HG02798 (cell line): ENCODE measurements at regions not wholly inside any gene's neighbourhood (a gene's known extent, or its start where the extent isn't known, plus 50 kb on each side); places are given as distances from the start of the nearest gene placed in this dataset.

Experiments
- ATAC-seq: cut with Tn5 transposase; IDR thresholded peaks from one replicate; pipeline ENCODE4 v1.9.1; 2021; ENCODE audit warnings: mild to moderate bottlenecking; ENCODE audit not compliant: unreplicated experiment, poor library complexity

DNA sequence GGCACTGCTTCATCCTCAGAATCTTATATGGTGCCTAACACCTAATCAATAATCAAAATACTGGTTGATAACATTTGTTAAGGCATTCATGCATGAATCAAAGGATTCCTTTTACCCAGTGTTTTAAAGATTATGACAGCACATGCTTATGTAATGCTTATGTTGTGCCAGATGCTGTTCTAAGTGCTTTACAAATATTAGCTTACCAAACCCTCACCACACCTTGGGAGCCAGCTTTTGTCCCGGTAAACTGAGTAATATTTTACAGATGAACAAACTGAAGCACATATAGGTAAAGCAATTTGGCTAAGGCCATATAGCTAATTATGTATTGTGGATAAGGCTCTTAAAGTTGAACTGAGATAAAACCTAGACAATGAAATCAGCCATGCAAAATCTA, 209.2 kb downstream of the ALX1 start:
- ATAC-seq = no peak

DNA sequence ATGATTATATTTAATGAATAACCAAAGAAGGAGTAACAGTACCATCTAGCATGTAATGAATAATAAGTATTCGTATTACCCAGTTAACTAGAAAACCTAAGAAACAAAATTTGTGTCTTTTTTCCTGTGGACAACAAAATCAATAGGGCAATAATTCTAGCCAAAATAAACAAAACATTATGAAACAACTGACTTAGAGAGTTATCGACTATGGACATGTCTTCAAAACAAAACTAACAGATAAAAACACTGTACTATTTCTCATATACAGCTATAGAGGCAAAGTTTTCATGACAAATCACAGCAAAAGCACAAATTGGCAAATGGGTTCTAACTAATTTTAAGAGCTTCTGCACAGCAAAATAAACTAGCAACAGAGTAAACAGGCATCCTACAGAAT, 224.1 kb downstream of the ALX1 start:
- no peak for ATAC-seq

DNA sequence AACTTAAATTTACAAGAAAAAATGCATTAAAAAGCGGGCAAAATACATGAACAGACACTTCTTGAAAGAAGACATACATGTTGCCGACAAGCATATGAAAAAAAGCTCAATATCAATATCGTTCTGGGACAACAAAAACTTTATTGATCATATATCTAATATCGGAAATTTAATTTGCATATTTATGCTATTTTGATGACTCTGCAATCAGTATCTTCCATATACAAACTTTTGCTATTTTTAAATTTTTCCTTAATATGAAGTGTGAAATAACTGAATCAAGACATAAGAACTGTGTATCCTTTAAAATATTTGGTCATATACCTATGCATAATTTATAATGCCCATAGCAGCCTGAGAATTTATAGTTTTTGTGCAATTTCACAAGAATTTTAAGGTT, 224.6 kb downstream of the ALX1 start:
- ATAC-seq = no peak

DNA sequence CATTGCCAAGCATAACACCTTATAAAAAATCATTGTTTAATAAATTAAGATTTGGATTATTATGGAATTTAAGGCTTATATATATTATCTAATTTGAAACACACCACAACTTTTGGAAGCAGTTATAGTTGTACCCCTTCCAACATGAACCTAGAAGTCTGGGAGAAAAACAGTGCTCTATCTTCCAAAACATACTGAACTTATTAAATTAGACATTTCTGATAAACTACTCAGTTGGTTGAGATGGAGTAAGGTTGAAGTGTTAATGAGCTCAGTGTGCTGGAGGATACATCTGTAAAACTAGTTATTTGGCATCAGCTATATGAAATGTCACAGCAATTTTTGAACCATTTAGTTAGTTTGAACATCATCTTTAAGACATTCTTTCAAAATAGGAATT, 227.4 kb downstream of the ALX1 start:
- ATAC-seq = no peak

- ATAC-seq = peak; percentile 26
These were observed 229.2 kb downstream of the ALX1 start for GRCh38 chr12:85509081-85509856.

GRCh38 chr12:85509857-85510256, 229.8 kb downstream of the ALX1 start:
- ATAC-seq = peak; percentile 86

- ATAC-seq = no peak
These were observed 236.0 kb downstream of the ALX1 start for GRCh38 chr12:85516039-85516438.

- ATAC-seq = no peak
These were observed 236.8 kb downstream of the ALX1 start for GRCh38 chr12:85516667-85517325.

DNA sequence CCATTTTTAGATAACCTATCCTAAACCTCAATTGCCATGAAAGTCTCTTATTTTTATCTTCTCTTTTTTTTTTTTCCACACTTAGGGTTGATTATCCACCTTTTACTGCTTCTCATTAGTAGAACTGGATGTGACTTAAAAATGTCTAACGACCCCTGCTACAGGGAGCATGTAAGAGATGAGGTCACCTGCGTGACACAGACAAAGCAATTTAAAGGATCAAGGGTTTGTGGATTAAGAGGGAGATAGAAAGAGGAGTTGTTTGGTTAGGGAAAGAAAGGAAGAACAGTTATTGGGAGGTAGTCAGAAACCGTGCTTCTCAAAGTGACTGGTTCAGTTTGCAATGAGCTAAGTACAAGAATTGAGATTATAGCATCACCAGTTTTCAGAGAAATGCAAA, 239.1 kb downstream of the ALX1 start:
- no peak for ATAC-seq

DNA sequence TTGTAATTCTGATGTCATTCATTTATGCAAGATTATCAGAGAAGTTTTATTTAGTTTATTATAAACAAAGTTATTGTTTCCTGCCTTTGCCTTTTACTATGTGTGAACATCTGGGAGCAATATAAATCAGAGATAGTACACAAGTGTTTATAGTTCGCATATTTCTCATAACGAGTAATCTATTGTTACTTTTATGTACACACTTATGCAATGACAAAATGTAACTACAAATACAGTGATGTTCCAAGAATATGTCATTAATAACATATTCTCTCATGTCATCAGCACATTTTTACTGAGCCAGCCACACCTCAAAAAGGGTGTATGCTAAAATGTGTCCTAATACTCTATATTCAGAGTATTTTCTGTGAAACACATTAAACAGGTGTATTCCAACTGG, 243.2 kb downstream of the ALX1 start:
- no peak for ATAC-seq

DNA sequence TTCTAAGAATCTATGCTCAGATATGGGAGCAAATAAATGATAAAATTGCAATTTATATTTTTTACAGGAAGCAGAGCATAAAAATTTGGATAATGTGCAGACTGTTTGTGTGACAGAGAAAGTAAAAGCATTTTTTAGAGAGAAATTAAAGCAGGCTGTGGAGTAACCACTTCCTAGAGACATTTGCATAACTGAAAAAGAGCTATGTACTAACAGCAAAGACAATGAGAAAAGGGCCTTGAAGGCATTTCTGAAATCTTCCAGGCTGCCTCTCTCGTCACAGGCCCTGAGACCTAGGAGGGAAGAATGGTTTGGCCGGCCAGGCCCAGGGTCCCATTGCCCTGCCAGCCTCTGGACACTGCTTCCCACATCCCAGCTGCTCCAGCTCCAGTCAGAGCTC, 247.2 kb downstream of the ALX1 start:
- peak; percentile 80 for ATAC-seq

GRCh38 chr12:85529896-85530295, 249.9 kb downstream of the ALX1 start:
- no peak for ATAC-seq

DNA sequence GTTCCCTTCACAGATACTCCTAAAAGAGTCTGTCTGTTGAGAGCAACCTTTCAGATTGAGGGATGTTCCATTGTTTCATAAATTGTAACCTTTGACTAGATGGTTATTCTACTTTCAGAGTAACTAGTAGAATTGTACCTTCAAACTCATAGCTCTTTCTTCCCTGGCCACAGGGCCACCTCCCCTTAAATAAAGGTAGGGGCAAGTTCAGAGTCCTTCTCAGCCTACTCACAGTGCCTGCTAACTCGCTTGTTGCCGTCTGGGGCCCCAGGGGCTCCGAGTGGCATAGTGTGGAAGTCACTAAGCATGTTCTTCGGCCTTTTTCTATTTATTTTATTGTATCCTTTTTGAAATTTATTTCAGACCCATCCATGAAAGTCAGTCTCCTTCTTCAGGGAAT, 250.4 kb downstream of the ALX1 start:
- no peak for ATAC-seq

DNA sequence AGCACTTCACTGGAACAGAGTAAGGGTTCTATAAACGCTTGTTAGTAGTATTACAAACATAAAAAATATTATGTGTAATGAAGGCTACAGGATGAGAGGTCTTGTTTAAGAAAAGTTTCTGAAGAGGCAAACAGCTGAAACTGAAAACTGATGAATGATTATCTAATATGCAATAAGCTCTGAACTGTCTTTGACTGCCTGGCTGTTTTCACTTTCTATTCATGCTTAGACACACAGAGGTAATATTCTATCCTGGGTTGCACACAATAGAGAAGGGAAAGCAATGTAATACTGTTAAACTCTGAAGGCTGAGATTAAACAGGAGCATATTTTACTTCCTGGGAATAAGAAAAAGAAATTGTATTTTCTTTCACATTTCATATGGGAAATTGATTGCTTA, 251.3 kb downstream of the ALX1 start:
- peak; percentile 92 for ATAC-seq

DNA sequence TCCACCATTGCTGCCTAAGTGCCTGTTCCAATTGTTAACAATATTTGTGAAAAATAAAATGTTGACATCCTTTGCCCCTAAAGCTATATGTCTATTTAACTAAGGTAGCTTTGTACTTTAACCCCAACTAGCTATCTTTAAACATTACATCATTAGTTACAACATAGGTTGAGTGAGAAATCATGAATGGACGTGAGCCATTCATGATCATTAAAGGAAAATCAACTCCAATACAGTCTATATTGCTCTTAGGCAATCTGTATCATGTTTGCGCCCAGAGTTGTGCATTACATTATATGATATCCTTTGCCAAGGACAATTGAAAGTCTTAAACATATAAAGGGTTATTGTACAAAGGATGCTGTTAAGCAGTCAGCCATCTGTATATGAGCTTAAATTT, 269.6 kb downstream of the ALX1 start:
- no peak for ATAC-seq

DNA sequence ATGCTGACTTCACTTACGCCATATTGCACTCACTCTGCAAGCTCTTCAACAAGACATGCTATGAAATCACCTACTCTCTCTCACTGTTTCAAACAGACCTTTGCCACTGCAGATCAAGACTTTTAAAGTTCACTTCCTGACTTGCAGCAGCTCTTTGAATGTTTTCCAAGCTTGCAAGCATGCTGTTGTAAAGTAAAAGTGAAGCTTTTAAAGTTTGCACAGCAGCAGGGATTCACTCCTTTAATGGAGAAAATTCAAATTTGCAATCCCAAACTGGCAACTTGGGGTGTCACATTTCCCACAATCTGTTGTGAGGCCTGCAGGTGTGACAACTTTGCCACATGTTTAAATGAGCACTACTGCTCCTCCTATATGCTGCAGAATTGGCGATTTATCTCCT, 270.9 kb downstream of the ALX1 start:
- ATAC-seq = no peak

- ATAC-seq = no peak
These were observed 272.4 kb downstream of the ALX1 start for GRCh38 chr12:85552461-85552860.

GRCh38 chr12:85557850-85558249, 277.8 kb downstream of the ALX1 start:
- ATAC-seq = no peak

- ATAC-seq = peak; percentile 39
These were observed 277.5 kb downstream of the RASSF9 start for GRCh38 chr12:85558684-85559083.

DNA sequence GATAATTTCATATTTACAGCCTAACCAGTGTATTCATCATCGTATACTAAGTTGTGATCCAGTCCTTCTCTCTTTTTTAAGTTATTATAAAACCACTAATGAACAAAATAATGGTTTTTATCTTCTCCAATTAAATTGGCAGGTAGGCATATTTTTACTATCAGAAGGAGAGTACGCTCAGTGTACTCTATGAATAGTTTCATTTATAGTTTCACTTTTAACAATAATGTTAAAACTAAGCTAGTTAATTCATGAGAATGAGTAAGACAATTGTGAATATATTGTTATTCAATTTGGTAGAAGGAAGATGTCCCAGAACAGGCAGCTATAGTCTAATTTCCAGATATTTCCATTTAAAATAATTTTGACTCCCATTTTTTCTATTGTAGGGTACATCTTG, 277.1 kb downstream of the RASSF9 start:
- ATAC-seq = peak; percentile 41

DNA sequence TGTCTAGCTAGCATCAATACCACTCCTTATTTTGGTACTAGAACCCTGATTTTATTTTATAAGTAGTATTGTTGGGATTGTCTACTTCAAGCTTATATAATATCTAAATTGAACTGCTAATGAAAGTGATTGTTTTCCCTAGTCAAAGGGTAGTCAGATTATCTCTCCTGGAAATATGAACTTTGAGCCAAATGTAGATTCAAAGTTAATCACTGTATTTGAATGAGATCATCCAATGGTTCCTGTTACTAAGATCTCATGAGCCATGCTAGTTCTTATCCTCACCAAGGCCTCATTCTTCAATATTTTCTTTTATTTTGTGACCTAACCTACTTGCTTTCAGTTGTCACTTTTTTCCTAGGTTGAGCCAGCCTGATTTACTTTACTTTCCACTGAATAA, 276.7 kb downstream of the RASSF9 start:
- no peak for ATAC-seq

- no peak for ATAC-seq
These were observed 273.4 kb downstream of the RASSF9 start for GRCh38 chr12:85562765-85563164.
